ENCODE measurements at regions not wholly inside any gene's neighbourhood (a gene's known extent, or its start where the extent isn't known, plus 50 kb on each side); places are given as distances from the start of the nearest gene placed in this dataset.
A peak's percentile ranks its signal among the peaks of the same experiment; 100 is the strongest.

- no peak for DNase-seq
These were observed 627.1 kb upstream of the FZD8 start for GRCh38 chr10:36269222-36269621.

- DNase-seq, result no peak
These were observed 624.8 kb upstream of the FZD8 start for GRCh38 chr10:36266923-36267322.

- DNase-seq, result no peak
These were observed 623.6 kb upstream of the FZD8 start for GRCh38 chr10:36265741-36266140.

GRCh38 chr10:36263871-36264270 lies 621.8 kb upstream of the FZD8 start:
- DNase-seq, result no peak

- peak; percentile 10 for DNase-seq
These were observed 614.9 kb upstream of the FZD8 start for GRCh38 chr10:36256948-36257356.

- no peak for DNase-seq
These were observed 614.1 kb upstream of the FZD8 start for GRCh38 chr10:36256166-36256565.

DNA sequence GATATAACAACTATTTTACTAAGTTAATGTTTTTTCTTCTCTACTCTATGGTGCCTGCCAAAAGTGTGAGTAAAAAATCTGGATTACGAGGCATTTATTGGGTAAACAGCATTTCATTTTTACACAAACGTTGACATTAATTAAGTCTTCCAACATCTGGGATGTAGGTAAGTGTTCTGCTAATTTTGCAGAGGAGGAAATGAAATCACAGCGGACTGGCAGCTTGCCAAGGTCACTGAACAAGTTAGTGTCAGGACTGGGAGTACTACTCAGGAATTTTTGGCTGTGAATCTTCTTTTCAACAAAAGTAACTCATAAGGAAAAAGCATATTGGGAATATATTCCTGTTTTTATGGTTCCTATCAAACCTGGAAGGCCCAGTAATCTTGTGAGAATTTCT lies 612.1 kb upstream of the FZD8 start:
- peak; percentile 2 for DNase-seq

- DNase-seq, result no peak
These were observed 611.6 kb upstream of the FZD8 start for GRCh38 chr10:36253731-36254130.

GRCh38 chr10:36251068-36251467 lies 609.0 kb upstream of the FZD8 start:
- DNase-seq, result no peak

- DNase-seq, result no peak
These were observed 606.3 kb upstream of the FZD8 start for GRCh38 chr10:36248304-36248981.

- DNase-seq, result no peak
These were observed 605.4 kb upstream of the FZD8 start for GRCh38 chr10:36247478-36247877.

DNA sequence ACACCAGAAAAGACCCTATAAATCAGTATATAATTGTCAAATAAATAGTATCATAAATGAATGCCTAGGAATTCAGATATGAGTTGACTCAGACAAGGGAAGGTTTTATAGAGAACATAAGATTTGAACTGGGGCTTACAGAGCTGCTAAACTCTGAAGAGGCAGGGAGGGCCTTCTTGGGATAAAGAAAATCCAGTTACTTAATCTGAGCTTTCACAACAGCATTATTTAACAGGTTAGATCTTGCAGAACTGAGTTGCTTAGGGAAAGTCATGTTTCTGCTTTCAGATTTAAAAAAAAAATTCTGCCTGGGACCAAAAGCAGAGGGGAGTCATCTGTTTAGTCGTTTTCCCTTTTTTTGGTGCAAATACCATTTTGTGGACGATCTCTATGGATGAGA lies 594.8 kb upstream of the FZD8 start:
- DNase-seq, result no peak

GRCh38 chr10:36236341-36236740 lies 594.2 kb upstream of the FZD8 start:
- DNase-seq, result no peak

DNA sequence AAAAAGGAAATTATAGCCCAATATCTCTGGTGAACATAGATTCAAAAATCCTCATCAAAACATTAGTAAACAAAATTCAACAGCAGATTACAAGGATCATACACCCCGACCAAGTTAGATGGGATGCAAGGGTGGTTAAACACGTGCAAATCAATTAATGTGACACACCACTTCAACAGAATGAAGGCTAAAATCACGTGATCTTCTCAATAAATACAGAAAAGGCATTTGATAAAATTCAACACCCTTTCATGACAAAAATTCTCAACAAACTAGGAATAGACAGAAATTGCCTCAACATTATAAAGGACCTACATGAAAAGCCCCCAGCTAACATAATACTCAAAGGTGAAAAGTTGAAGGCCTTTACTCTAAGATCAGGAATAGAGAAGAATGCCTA lies 590.8 kb upstream of the FZD8 start:
- DNase-seq, result no peak

GRCh38 chr10:36224431-36224985 lies 582.4 kb upstream of the FZD8 start:
- no peak for DNase-seq

- DNase-seq, result no peak
These were observed 579.0 kb upstream of the FZD8 start for GRCh38 chr10:36221101-36221500.

- no peak for DNase-seq
These were observed 578.1 kb upstream of the FZD8 start for GRCh38 chr10:36220151-36220550.

GRCh38 chr10:36211856-36212255 lies 569.8 kb upstream of the FZD8 start:
- no peak for DNase-seq

GRCh38 chr10:36209480-36209879 lies 567.4 kb upstream of the FZD8 start:
- no peak for DNase-seq

DNA sequence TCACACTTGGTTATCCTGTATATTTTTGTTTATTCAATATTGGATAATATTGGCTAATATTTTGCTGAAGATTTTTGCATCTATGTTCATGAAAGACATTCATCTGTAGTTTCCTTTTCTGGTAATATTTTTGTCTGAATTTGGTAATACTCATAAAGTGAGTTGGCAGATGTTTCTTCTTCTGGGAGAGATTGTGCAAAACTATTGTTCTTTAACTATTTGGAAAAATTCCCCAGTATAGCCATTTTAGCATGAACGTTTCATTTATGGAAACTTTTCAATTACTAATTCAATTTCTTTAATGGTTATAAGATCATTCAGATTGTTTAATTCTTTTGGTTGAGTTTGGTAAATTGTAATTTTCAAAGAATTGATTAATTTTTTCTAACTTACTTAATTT lies 560.8 kb upstream of the FZD8 start:
- DNase-seq, result no peak

- no peak for DNase-seq
These were observed 558.5 kb upstream of the FZD8 start for GRCh38 chr10:36200577-36200976.

DNA sequence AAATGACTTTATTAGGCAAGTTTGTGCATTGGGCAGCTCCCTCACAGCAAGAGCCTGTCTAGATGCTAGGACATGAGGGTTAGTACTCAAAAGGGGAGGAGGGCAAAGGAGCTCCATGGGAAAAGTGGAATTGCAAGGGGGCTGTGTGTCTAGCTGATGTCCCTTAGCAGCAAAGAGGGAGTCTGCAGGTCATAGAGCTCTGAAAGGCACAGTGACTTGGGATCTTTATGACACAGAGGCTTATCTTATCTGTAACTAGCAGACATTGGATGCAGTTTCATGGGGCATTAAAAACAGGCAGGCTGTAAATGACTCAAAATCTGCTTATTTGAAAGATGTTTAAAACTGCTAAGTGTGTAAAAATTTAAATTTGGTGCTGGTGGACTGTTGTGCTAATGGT lies 556.2 kb upstream of the FZD8 start:
- DNase-seq, result no peak

- no peak for DNase-seq
These were observed 553.3 kb upstream of the FZD8 start for GRCh38 chr10:36195364-36195763.

DNA sequence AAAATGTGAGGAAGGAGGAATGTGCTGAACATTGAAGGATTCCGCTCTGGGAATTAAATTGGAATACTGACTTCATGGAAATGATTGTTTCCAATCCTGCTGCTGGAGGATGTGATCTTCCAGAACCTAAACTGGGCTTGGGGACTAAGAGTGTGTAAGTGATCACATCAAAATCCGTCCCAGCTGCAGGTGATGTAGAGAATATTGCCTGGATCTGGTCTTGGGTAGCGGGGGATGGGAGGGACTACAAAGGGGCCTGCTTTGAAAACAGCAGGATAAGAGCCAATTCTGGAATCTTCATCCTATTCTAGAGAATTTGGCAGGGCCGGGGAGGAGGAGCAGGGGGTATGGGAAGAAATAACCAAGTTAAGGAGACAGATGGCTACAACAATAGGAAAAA lies 552.2 kb upstream of the FZD8 start:
- no peak for DNase-seq

GRCh38 chr10:36191009-36191408 lies 548.9 kb upstream of the FZD8 start:
- DNase-seq, result no peak

All from kidney glomerular epithelial cell (primary cell).